ENCODE measurements at regions not wholly inside any gene's neighbourhood (a gene's known extent, or its start where the extent isn't known, plus 50 kb on each side); places are given as distances from the start of the nearest gene placed in this dataset.

DNA sequence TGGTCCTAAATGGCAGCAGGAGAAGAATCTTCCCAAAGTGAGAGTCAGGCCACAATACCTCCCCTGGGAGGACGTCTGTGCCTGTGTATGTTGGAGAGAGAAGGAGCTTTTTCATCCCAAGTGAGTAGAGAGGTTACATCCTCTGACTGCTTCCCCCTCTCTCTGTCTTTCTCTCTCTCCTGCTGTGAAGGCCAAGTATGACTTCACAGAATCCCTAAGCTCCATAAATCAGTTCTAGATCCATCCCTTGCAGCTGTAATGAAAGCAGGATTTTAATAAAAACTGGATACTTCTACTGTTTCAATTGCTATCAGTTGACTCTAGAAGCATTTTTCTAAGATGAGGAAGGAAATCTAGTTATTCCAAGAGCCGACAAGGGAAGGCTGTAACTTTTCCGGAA is 389.1 kb upstream of the PROK2 start:
- H3K9me3 Mint-ChIP-seq = no peaks in the 10 kb centered on the region
- no peak overlapping the region for H3K27ac ChIP-seq (ENCODE audit: low read depth, low read length)
- H3K27ac Mint-ChIP-seq = no peak overlapping the region
- H3K9me3 ChIP-seq (ENCODE audit: control insufficient read depth, low read length) = no peaks in the 10 kb centered on the region
- 67 to 74% methylated on average over 2 of the region's 3 CpGs for WGBS, 2 experiments (ENCODE audit: insufficient coverage in 1 of 2, insufficient read length in 1 of 2)
- no peaks in the 10 kb centered on the region for H3K27me3 ChIP-seq (ENCODE audit: control insufficient read depth, insufficient read depth, low read length, poor library complexity, severe bottlenecking)
- H3K36me3 Mint-ChIP-seq (ENCODE audit: low read depth) = no peaks in the 10 kb centered on the region
- peaks cover 11% of the 10 kb centered on the region for H3K4me1 ChIP-seq (ENCODE audit: control insufficient read depth, insufficient read depth, low read length)
- H3K36me3 ChIP-seq (ENCODE audit: control insufficient read depth, insufficient read depth, low read length) = no peaks in the 10 kb centered on the region
- no peak overlapping the region for H3K9ac ChIP-seq (ENCODE audit: extremely low read depth, low read length, poor library complexity, severe bottlenecking)
- H3K4me3 ChIP-seq (ENCODE audit: low read length) = no peak overlapping the region
- TF ChIP-seq, protein P1, sequence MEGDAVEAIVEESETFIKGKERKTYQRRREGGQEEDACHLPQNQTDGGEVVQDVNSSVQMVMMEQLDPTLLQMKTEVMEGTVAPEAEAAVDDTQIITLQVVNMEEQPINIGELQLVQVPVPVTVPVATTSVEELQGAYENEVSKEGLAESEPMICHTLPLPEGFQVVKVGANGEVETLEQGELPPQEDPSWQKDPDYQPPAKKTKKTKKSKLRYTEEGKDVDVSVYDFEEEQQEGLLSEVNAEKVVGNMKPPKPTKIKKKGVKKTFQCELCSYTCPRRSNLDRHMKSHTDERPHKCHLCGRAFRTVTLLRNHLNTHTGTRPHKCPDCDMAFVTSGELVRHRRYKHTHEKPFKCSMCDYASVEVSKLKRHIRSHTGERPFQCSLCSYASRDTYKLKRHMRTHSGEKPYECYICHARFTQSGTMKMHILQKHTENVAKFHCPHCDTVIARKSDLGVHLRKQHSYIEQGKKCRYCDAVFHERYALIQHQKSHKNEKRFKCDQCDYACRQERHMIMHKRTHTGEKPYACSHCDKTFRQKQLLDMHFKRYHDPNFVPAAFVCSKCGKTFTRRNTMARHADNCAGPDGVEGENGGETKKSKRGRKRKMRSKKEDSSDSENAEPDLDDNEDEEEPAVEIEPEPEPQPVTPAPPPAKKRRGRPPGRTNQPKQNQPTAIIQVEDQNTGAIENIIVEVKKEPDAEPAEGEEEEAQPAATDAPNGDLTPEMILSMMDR (conservative IDR thresholded peaks at IDR 0.05) = no peak
- peaks cover 11% of the 10 kb centered on the region for H3K27me3 Mint-ChIP-seq (ENCODE audit: insufficient read depth)
- peaks cover 28% of the 10 kb centered on the region for H3K4me1 Mint-ChIP-seq
- no peak overlapping the region for H3K4me3 Mint-ChIP-seq
- no peak for DNase-seq

DNA sequence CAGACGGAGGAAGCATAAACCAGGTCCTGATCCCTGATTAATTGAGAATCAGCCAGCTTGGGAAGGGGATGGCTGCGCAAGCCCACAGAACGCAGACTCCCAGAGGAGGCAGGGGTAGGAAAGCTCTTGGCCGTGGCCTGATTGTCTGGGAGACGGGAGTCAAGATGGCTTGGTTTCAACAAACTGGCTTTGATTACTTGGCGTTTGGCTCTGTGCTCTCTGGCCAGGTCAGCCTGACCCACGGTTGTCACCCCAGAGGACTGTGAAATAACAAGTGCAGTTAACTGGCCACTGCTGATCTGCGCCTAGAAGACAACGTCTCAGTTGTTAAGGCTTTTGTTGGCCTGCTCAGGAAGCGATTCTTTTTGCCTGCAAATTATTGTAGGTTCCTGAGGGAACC is 387.0 kb upstream of the PROK2 start:
- Mint-ChIP-seq H3K27ac (no peak overlapping the region), H3K27me3 (ENCODE audit: insufficient read depth) (peaks cover 14% of the 10 kb centered on the region)

DNA sequence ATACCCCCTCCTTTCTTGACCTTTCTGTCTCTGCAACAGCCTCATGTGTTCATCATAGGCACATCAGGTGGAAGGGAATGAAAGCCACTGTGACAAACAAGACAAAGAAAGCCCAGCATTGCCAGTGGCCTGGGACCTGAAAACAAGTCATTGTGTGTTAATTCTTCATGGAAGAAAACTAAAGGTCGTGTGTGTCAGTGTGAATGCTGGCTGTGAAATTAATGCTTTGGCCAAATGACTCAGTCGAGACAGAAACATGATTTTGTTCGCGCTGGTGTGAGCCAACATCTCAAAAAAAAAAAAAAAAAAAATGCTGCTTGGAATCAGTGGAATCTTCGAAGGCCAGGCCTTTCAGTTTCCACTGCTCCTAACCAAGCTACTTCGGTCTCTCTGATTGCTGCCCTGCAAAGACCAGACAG is 386.5 kb upstream of the PROK2 start:
- H3K9ac ChIP-seq (ENCODE audit: extremely low read depth, low read length, poor library complexity, severe bottlenecking) = no peak overlapping the region
- no peaks in the 10 kb centered on the region for H3K4me1 ChIP-seq (ENCODE audit: control insufficient read depth, insufficient read depth, low read length)
- H3K9me3 ChIP-seq (ENCODE audit: control insufficient read depth, low read length) = no peaks in the 10 kb centered on the region
- 89 to 91% methylated on average over 1 to 6 of the region's 6 CpGs for WGBS, 2 experiments (ENCODE audit: insufficient coverage in 1 of 2, insufficient read length in 1 of 2)
- H3K27me3 ChIP-seq (ENCODE audit: control insufficient read depth, insufficient read depth, low read length, poor library complexity, severe bottlenecking) = no peaks in the 10 kb centered on the region
- DNase-seq = no peak
- Mint-ChIP-seq H3K36me3 (ENCODE audit: low read depth) (no peaks in the 10 kb centered on the region), H3K4me3 (no peak overlapping the region), H3K27me3 (ENCODE audit: insufficient read depth) (peaks cover 13% of the 10 kb centered on the region), H3K9me3 (peaks cover 4% of the 10 kb centered on the region), H3K4me1 (peaks cover 18% of the 10 kb centered on the region), H3K27ac (no peak overlapping the region)
- H3K27ac ChIP-seq (ENCODE audit: low read depth, low read length) = no peak overlapping the region
- H3K4me3 ChIP-seq (ENCODE audit: low read length) = no peak overlapping the region
- H3K36me3 ChIP-seq (ENCODE audit: control insufficient read depth, insufficient read depth, low read length) = no peaks in the 10 kb centered on the region
- TF ChIP-seq, protein P1 (conservative IDR thresholded peaks at IDR 0.05) = no peak

More for the DNA sequence above, 387.0 kb upstream of the PROK2 start:
- H3K27me3 ChIP-seq (ENCODE audit: control insufficient read depth, insufficient read depth, low read length, poor library complexity, severe bottlenecking) = no peaks in the 10 kb centered on the region
- Mint-ChIP-seq H3K4me3 (no peak overlapping the region), H3K36me3 (ENCODE audit: low read depth) (no peaks in the 10 kb centered on the region), H3K9me3 (peaks cover 4% of the 10 kb centered on the region), H3K4me1 (peaks cover 18% of the 10 kb centered on the region)
- no peak overlapping the region for H3K27ac ChIP-seq (ENCODE audit: low read depth, low read length)
- no peak overlapping the region for H3K4me3 ChIP-seq (ENCODE audit: low read length)
- H3K9me3 ChIP-seq (ENCODE audit: control insufficient read depth, low read length) = no peaks in the 10 kb centered on the region
- WGBS, 2 experiments (ENCODE audit: insufficient coverage in 1 of 2, insufficient read length in 1 of 2) = 84 to 94% methylated on average over 10 of the region's 10 CpGs
- no peak for DNase-seq
- H3K36me3 ChIP-seq (ENCODE audit: control insufficient read depth, insufficient read depth, low read length) = no peaks in the 10 kb centered on the region
- no peaks in the 10 kb centered on the region for H3K4me1 ChIP-seq (ENCODE audit: control insufficient read depth, insufficient read depth, low read length)
- H3K9ac ChIP-seq (ENCODE audit: extremely low read depth, low read length, poor library complexity, severe bottlenecking) = no peak overlapping the region
- TF ChIP-seq, protein P1 (conservative IDR thresholded peaks at IDR 0.05) = no peak
